H9 (cell line): ENCODE measurements at regions not wholly inside any gene's neighbourhood (a gene's known extent, or its start where the extent isn't known, plus 50 kb on each side); places are given as distances from the start of the nearest gene placed in this dataset.

ENCODE experiments used
- DNase-seq: peaks from one replicate; pipeline ENCODE4 v3.0.0-alpha.2; 2017
- H2AFZ ChIP-seq: one replicate; pipeline ENCODE4 v1.6.1; 2013; ENCODE audit warnings: mild to moderate bottlenecking, low read length, control low read depth, moderate library complexity
- H2AK5ac ChIP-seq: 2 replicates; pipeline ENCODE4 v1.6.1; 2013; ENCODE audit warnings: low read length, control low read depth, mixed read lengths; ENCODE audit not compliant: insufficient read length
- H2BK120ac ChIP-seq: one replicate; pipeline ENCODE4 v1.6.1; 2013; ENCODE audit warnings: low read depth, mild to moderate bottlenecking, low read length, control low read depth, inconsistent platforms; ENCODE audit not compliant: poor library complexity, severe bottlenecking
- H2BK12ac ChIP-seq: 2 replicates; pipeline ENCODE4 v1.6.1; 2013; ENCODE audit warnings: low read length, control low read depth, mixed read lengths, low read depth; ENCODE audit not compliant: insufficient read length
- H2BK15ac ChIP-seq: 2 replicates; pipeline ENCODE4 v1.6.1; 2013; ENCODE audit warnings: low read depth, low read length, control low read depth
- H2BK20ac ChIP-seq: one replicate; pipeline ENCODE4 v1.6.1; 2013; ENCODE audit warnings: low read depth, mild to moderate bottlenecking, low read length, control low read depth, inconsistent platforms; ENCODE audit not compliant: poor library complexity, severe bottlenecking
- H2BK5ac ChIP-seq: 2 replicates; pipeline ENCODE4 v1.6.1; 2013; ENCODE audit warnings: low read length, control low read depth, mixed read lengths; ENCODE audit not compliant: insufficient read length
- H3K14ac ChIP-seq: 2 replicates; pipeline ENCODE4 v1.6.1; 2013; ENCODE audit warnings: low read length, control low read depth; ENCODE audit not compliant: insufficient read depth
- H3K18ac ChIP-seq: 2 replicates; pipeline ENCODE4 v1.6.1; 2013; ENCODE audit warnings: low read depth, mild to moderate bottlenecking, mixed read lengths, low read length, control low read depth; ENCODE audit not compliant: insufficient read length
- H3K23ac ChIP-seq: 2 replicates; pipeline ENCODE4 v1.6.1; 2013; ENCODE audit warnings: low read length, control low read depth, mixed read lengths, low read depth; ENCODE audit not compliant: insufficient read length
- H3K23me2 ChIP-seq: 2 replicates; pipeline ENCODE4 v1.6.1; 2013; ENCODE audit warnings: low read depth, mild to moderate bottlenecking, mixed read lengths, low read length, control low read depth; ENCODE audit not compliant: insufficient read length, poor library complexity, severe bottlenecking
- H3K27ac ChIP-seq: 2 replicates; pipeline ENCODE4 v1.5.1; 2013; ENCODE audit warnings: low read length, control low read depth, mixed read lengths, low read depth; ENCODE audit not compliant: insufficient read length
- H3K27me3 ChIP-seq: 2 replicates; pipeline ENCODE4 v1.6.1; 2013; ENCODE audit warnings: low read length, control low read depth, inconsistent platforms; ENCODE audit not compliant: insufficient read depth
- H3K4ac ChIP-seq: 2 replicates; pipeline ENCODE4 v1.6.1; 2013; ENCODE audit warnings: low read depth, mild to moderate bottlenecking, control low read depth, inconsistent platforms, low read length, moderate library complexity
- H3K4me1 ChIP-seq: 2 replicates; pipeline ENCODE4 v1.6.1; 2013; ENCODE audit warnings: low read length, control low read depth, inconsistent platforms; ENCODE audit not compliant: insufficient read depth
- H3K4me2 ChIP-seq: 2 replicates; pipeline ENCODE4 v1.6.1; 2013; ENCODE audit warnings: low read length, control low read depth, mixed read lengths; ENCODE audit not compliant: insufficient read length, insufficient read depth
- H3K56ac ChIP-seq: 2 replicates; pipeline ENCODE4 v1.6.1; 2013; ENCODE audit warnings: low read depth, mild to moderate bottlenecking, mixed read lengths, low read length, control low read depth; ENCODE audit not compliant: insufficient read length
- H3K79me1 ChIP-seq: 2 replicates; pipeline ENCODE4 v1.6.1; 2013; ENCODE audit warnings: low read depth, mild to moderate bottlenecking, moderate library complexity, low read length, control low read depth, inconsistent platforms; ENCODE audit not compliant: insufficient read depth, poor library complexity, severe bottlenecking
- H3K79me2 ChIP-seq: 2 replicates; pipeline ENCODE4 v1.6.1; 2013; ENCODE audit warnings: low read length, control low read depth, inconsistent platforms; ENCODE audit not compliant: insufficient read depth
- H3K9ac ChIP-seq: 2 replicates; pipeline ENCODE4 v1.6.1; 2013; ENCODE audit warnings: low read length, control low read depth, mixed read lengths; ENCODE audit not compliant: insufficient read length; ENCODE audit errors: extremely low read depth
- H3K9me3 ChIP-seq: one replicate; pipeline ENCODE4 v1.6.1; 2013; ENCODE audit warnings: low read depth, low read length, inconsistent platforms; ENCODE audit not compliant: control insufficient read depth
- H3T11ph ChIP-seq: one replicate; pipeline ENCODE4 v1.6.1; 2013; ENCODE audit warnings: mild to moderate bottlenecking, low read length, control low read depth, inconsistent platforms
- H4K20me1 ChIP-seq: one replicate; pipeline ENCODE4 v1.6.1; 2013; ENCODE audit not compliant: control insufficient read depth, insufficient read length, insufficient read depth
- H4K5ac ChIP-seq: 2 replicates; pipeline ENCODE4 v1.6.1; 2013; ENCODE audit warnings: low read depth, mild to moderate bottlenecking, mixed read lengths, low read length, control low read depth; ENCODE audit not compliant: insufficient read length
- H4K8ac ChIP-seq: replicated peaks from 2 replicates; pipeline ENCODE4 v1.6.1; 2013; ENCODE audit warnings: low read length, control low read depth, mixed read lengths, low read depth; ENCODE audit not compliant: insufficient read length
- H4K91ac ChIP-seq: 2 replicates; pipeline ENCODE4 v1.6.1; 2013; ENCODE audit warnings: low read depth, mild to moderate bottlenecking, moderate library complexity, mixed read lengths, low read length, control low read depth; ENCODE audit not compliant: insufficient read length
- H3K27ac Mint-ChIP-seq, 3 experiments: 2 replicates in 2 of 3; 3 replicates in 1 of 3; pipeline ENCODE4 v1.8.0; 2020 to 2021; ENCODE audit warnings: mixed read lengths in 3 of 3, mild to moderate bottlenecking in 1 of 3, moderate library complexity in 1 of 3
- H3K27me3 Mint-ChIP-seq: 2 replicates; pipeline ENCODE4 v1.8.0; 2021; ENCODE audit warnings: low read depth, mild to moderate bottlenecking, moderate library complexity, mixed read lengths
- H3K36me3 Mint-ChIP-seq, 3 experiments: 2 replicates in 2 of 3; 3 replicates in 1 of 3; pipeline ENCODE4 v1.8.0; 2020 to 2021; ENCODE audit warnings: low read depth in 3 of 3, mixed read lengths in 3 of 3; ENCODE audit not compliant: insufficient read depth in 1 of 3
- H3K4me1 Mint-ChIP-seq, 2 experiments: 2 replicates each; pipeline ENCODE4 v1.8.0; 2020; ENCODE audit warnings: mixed read lengths in 2 of 2
- H3K4me3 Mint-ChIP-seq, 2 experiments: 2 replicates in 1 of 2; 3 replicates in 1 of 2; pipeline ENCODE4 v1.8.0; 2020 to 2021; ENCODE audit warnings: mild to moderate bottlenecking in 2 of 2, mixed read lengths in 2 of 2, moderate library complexity in 1 of 2
- H3K9me3 Mint-ChIP-seq, 2 experiments: 2 replicates in 1 of 2; 3 replicates in 1 of 2; pipeline ENCODE4 v1.8.0; 2020; ENCODE audit warnings: mild to moderate bottlenecking in 2 of 2, mixed read lengths in 2 of 2, moderate library complexity in 1 of 2
- CTCF ChIP-seq: fragments of 200-600 bp; sonication (generic); conservative IDR thresholded peaks from 3 replicates; pipeline ENCODE4 v1.8.0; 2021; ENCODE audit warnings: antibody characterized with exemption, mild to moderate bottlenecking
- WGBS: extraction: QIAGEN DNeasy Blood & Tissue Kit; methylation state at CpG from one replicate; pipeline ENCODE4 v1.1.7; 2013; ENCODE audit warnings: missing lambda C conversion rate, low lambda C conversion rate, mixed read lengths; ENCODE audit not compliant: insufficient read length; ENCODE audit errors: extremely low coverage; 5-methylcytosine and 5-hydroxymethylcytosine counted together

GRCh38 chr13:84684048-84684662 lies 801.9 kb upstream of the SLITRK1 start:
- H3K9ac ChIP-seq = no peak overlapping the region
- no peak overlapping the region for H3T11ph ChIP-seq
- H2BK5ac ChIP-seq = no peak overlapping the region
- H3K56ac ChIP-seq = no peak overlapping the region
- no peak overlapping the region for H3K18ac ChIP-seq
- H3K4me2 ChIP-seq = no peak overlapping the region
- no peak overlapping the region for H2AK5ac ChIP-seq
- no peak overlapping the region for H3K4ac ChIP-seq
- Mint-ChIP-seq H3K9me3 (no peaks in the 10 kb centered on the region), H3K27ac (peak overlapping the region in 1 of 3 experiments; percentile 12; a peak in 2 of 7 replicates), H3K4me3 (no peak overlapping the region), H3K27me3 (no peaks in the 10 kb centered on the region), H3K36me3 (no peaks in the 10 kb centered on the region), H3K4me1 (no peaks in the 10 kb centered on the region)
- no peak for TF ChIP-seq CTCF
- no peak overlapping the region for H2BK15ac ChIP-seq
- no peak overlapping the region for H4K91ac ChIP-seq
- H3K27me3 ChIP-seq = no peaks in the 10 kb centered on the region
- H3K4me1 ChIP-seq = no peaks in the 10 kb centered on the region
- H3K79me2 ChIP-seq = no peaks in the 10 kb centered on the region
- H2AFZ ChIP-seq = no peak overlapping the region
- no peak overlapping the region for H2BK12ac ChIP-seq
- H3K79me1 ChIP-seq = no peaks in the 10 kb centered on the region
- no peaks in the 10 kb centered on the region for H3K23me2 ChIP-seq
- H3K9me3 ChIP-seq = no peaks in the 10 kb centered on the region
- no peak overlapping the region for H3K14ac ChIP-seq
- no CpG with 5 or more reads among the region's 3 CpGs for WGBS
- no peak overlapping the region for H4K5ac ChIP-seq
- no peak overlapping the region for H2BK120ac ChIP-seq
- H2BK20ac ChIP-seq = no peak overlapping the region
- H4K20me1 ChIP-seq = no peaks in the 10 kb centered on the region
- DNase-seq = no peak
- no peak overlapping the region for H4K8ac ChIP-seq
- no peak overlapping the region for H3K27ac ChIP-seq
- no peak overlapping the region for H3K23ac ChIP-seq
